Stomach (tissue), 8 donors: ENCODE measurements at regions not wholly inside any gene's neighbourhood (a gene's known extent, or its start where the extent isn't known, plus 50 kb on each side); places are given as distances from the start of the nearest gene placed in this dataset.
"Not testable (repeated sequence)": the region's sequence is repeated elsewhere in the genome, so short reads cannot be mapped to it uniquely, and the experiment has no call there.

Source experiments
- DNase-seq, 2 donors: peaks; one replicate each; pipeline versions ENCODE4 v3.0.0 to v3.0.0-alpha.2; 2013 to 2019
- H3K27ac ChIP-seq, 5 donors: fragments of 200-600 bp in 4 of 5; sonication (generic) in 4 of 5; one replicate each; pipeline ENCODE4 v1.5.1; 2013 to 2019; ENCODE audit warnings: mild to moderate bottlenecking in 1 of 5, moderate library complexity in 1 of 5
- H3K27me3 ChIP-seq, 3 donors: fragments of 200-600 bp; sonication (generic); one replicate each; pipeline ENCODE4 v1.5.1; 2017 to 2019; ENCODE audit warnings: mixed run types in 1 of 3
- H3K36me3 ChIP-seq, 4 donors: fragments of 200-600 bp; sonication (generic); 1 replicate in 3 of 4; 2 replicates in 1 of 4; pipeline ENCODE4 v1.5.1; 2016 to 2019
- H3K4me1 ChIP-seq, 4 donors: fragments of 200-600 bp; sonication (generic); one replicate each; pipeline ENCODE4 v1.5.1; 2016 to 2019
- H3K4me3 ChIP-seq, 4 donors: fragments of 200-600 bp; sonication (generic) in 3 of 4; one replicate each; pipeline ENCODE4 v1.5.1; 2016 to 2019; ENCODE audit warnings: mild to moderate bottlenecking in 1 of 4
- H3K9me3 ChIP-seq, 4 donors: fragments of 200-600 bp; sonication (generic); one replicate each; pipeline ENCODE4 v1.5.1; 2016 to 2019
- CTCF ChIP-seq, 7 experiments: fragments of 450-650 bp in 4 of 7; fragments of 200-600 bp in 3 of 7; sonication (generic) in 3 of 7; IDR thresholded peaks; one replicate each; pipeline ENCODE4 v1.5.1; 2016 to 2019; ENCODE audit warnings: antibody characterized with exemption in 7 of 7, control low read depth in 2 of 7, mild to moderate bottlenecking in 1 of 7
- EP300 ChIP-seq: sonication (generic); formaldehyde crosslinking; IDR thresholded peaks from one replicate; pipeline ENCODE4 v1.6.1; 2017; ENCODE audit warnings: antibody characterized with exemption
- POLR2A ChIP-seq, 4 donors: fragments of 450-650 bp; IDR thresholded peaks; one replicate each; pipeline ENCODE4 v1.6.1; 2016; ENCODE audit warnings: antibody characterized with exemption in 4 of 4, control low read depth in 2 of 4, mild to moderate bottlenecking in 1 of 4, moderate library complexity in 1 of 4
- POLR2AphosphoS5 ChIP-seq, 3 donors: sonication (generic); formaldehyde crosslinking; IDR thresholded peaks; one replicate each; pipeline ENCODE4 v1.6.1; 2016; ENCODE audit warnings: antibody characterized with exemption in 3 of 3
- WGBS, 5 donors: extraction: QIAGEN DNeasy Blood & Tissue Kit in 3 of 5; methylation state at CpG; one replicate each; pipeline versions ENCODE4 v1.1.5 to v1.1.7; 2013 to 2018; 5-methylcytosine and 5-hydroxymethylcytosine counted together
- intact Hi-C: fragments of 100-400 bp; cut with DNase I; formaldehyde crosslinking; loops from one replicate; pipeline ENCODE4 v1.15.1; 2023; ENCODE audit warnings: low total_unique reads
- donor health status: healthy with polysubstance abuse.
- donor health status: Bipolar disorder and iron deficiency.
- donor health status: healthy.

DNA sequence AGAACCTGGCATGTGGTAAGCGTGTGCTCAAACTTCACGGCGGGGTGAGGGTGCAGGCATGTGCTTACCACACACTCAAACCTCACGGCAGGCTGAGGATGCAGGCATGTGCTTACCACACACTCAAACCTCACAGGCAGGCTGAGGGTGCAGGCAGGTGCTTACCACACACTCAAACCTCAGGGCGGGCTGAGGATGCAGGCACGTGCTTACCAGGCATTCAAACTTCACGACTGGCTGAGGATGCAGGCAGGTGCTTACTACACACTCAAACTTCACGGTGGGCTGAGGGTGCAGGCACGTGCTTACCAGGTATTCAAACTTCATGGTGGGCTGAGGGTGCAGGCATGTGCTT is 105.0 kb upstream of the ALKAL2 start:
- peaks cover 0 to 23% (median 0%) of the 10 kb centered on the region in 3 donors for H3K27me3 ChIP-seq
- H3K4me3 ChIP-seq, result no peak overlapping the region
- H3K36me3 ChIP-seq, result no peaks in the 10 kb centered on the region
- no peaks in the 10 kb centered on the region for H3K4me1 ChIP-seq
- intact Hi-C loops, result no loop called here
- no peak for DNase-seq
- TF ChIP-seq POLR2A (IDR thresholded peaks at IDR 0.05) (no peak), POLR2AphosphoS5 (IDR thresholded peaks at IDR 0.05) (no peak), EP300 (no peak), CTCF (IDR thresholded peaks at IDR 0.05) (no peak)
- WGBS, 5 donors, result 20 to 89% (median 88%) methylated on average over 1 to 9 of the region's 9 CpGs
- no peak overlapping the region for H3K27ac ChIP-seq
- no peaks in the 10 kb centered on the region for H3K9me3 ChIP-seq

GRCh38 chr2:392181-392925 is 104.5 kb upstream of the ALKAL2 start:
- TF ChIP-seq POLR2A (IDR thresholded peaks at IDR 0.05) (no peak), POLR2AphosphoS5 (IDR thresholded peaks at IDR 0.05) (no peak), EP300 (no peak), CTCF (IDR thresholded peaks at IDR 0.05) (no peak)
- no peak overlapping the region for H3K27ac ChIP-seq
- H3K27me3 ChIP-seq, result peaks cover 0 to 23% (median 0%) of the 10 kb centered on the region in 3 donors
- no peak overlapping the region for H3K4me3 ChIP-seq
- intact Hi-C loops, result no loop called here
- no peaks in the 10 kb centered on the region for H3K9me3 ChIP-seq
- no peak for DNase-seq
- WGBS, 5 donors, result 84 to 88% (median 86%) methylated on average over 27 to 32 of the region's 32 CpGs
- no peaks in the 10 kb centered on the region for H3K4me1 ChIP-seq
- H3K36me3 ChIP-seq, result no peaks in the 10 kb centered on the region

DNA sequence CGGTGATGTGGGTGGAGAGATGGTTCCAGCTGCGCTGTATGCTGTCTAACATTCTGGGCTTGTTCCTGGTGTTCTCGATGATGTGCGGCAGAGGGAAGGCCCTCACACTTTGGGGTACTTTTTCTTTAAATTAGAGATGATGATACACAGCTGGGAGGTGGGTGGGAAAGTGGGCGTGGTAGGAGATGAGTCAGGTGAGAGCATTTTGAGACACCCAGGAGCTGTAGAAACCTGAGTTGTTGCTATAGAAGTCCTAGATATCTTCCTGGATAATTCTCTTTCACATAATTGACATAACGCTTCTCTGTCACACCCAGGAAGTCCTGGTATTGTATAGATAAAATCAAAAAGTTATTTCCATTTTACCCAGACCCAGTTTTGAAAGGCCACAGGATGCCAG is 103.8 kb upstream of the ALKAL2 start:
- Histone ChIP-seq H3K4me3 (no peak overlapping the region), H3K27ac (no peak overlapping the region), H3K36me3 (no peaks in the 10 kb centered on the region), H3K9me3 (no peaks in the 10 kb centered on the region), H3K27me3 (peaks cover 0 to 23% (median 0%) of the 10 kb centered on the region in 3 donors), H3K4me1 (no peaks in the 10 kb centered on the region)
- 67 to 76% (median 68%) methylated on average over 6 of the region's 6 CpGs for WGBS, 5 donors
- intact Hi-C loops, result no loop called here
- TF ChIP-seq POLR2AphosphoS5 (IDR thresholded peaks at IDR 0.05) (no peak), CTCF (IDR thresholded peaks at IDR 0.05) (no peak)
- DNase-seq, result no peak

GRCh38 chr2:390959-391358 is 103.1 kb upstream of the ALKAL2 start:
- intact Hi-C loops, result no loop called here
- TF ChIP-seq EP300, result no peak
- TF ChIP-seq CTCF (IDR thresholded peaks at IDR 0.05), result no peak
- no peak for TF ChIP-seq POLR2AphosphoS5 (IDR thresholded peaks at IDR 0.05)
- no peak for TF ChIP-seq POLR2A (IDR thresholded peaks at IDR 0.05)
- DNase-seq, result no peak
- Histone ChIP-seq H3K9me3 (no peaks in the 10 kb centered on the region), H3K4me1 (no peaks in the 10 kb centered on the region), H3K27ac (no peak overlapping the region), H3K4me3 (no peak overlapping the region), H3K36me3 (no peaks in the 10 kb centered on the region), H3K27me3 (peaks cover 0 to 23% (median 0%) of the 10 kb centered on the region in 3 donors)
- 73 to 90% (median 83%) methylated on average over 14 of the region's 14 CpGs for WGBS, 5 donors

DNA sequence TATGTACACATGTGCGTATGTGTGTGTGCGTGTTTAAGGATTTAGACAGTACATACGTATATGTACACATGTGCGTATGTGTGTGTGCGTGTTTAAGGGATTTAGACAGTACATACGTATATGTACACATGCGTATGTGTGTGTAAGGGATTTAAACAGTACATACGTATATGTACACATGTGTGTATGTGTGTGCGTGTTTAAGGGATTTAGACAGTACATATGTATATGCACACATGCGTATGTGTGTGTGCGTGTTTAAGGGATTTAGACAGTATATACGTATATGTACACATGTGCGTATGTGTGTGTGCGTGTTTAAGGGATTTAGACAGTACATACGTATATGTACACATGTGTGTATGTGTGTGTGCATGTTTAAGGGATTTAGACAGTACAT is 102.1 kb upstream of the ALKAL2 start:
- WGBS, 5 donors, result 90 to 98% (median 96%) methylated on average over 15 of the region's 15 CpGs
- H3K4me3 ChIP-seq, intact Hi-C loops, H3K9me3 ChIP-seq, H3K36me3 ChIP-seq, H3K27ac ChIP-seq, H3K4me1 ChIP-seq, DNase-seq: not testable (repeated sequence)
- H3K27me3 ChIP-seq, result peaks cover 0 to 23% (median 0%) of the 10 kb centered on the region in 3 donors

- 96 to 98% (median 98%) methylated on average over 24 of the region's 24 CpGs for WGBS, 5 donors
- H3K9me3 ChIP-seq, H3K4me1 ChIP-seq, H3K27ac ChIP-seq, H3K36me3 ChIP-seq, DNase-seq, intact Hi-C loops, H3K4me3 ChIP-seq: not testable (repeated sequence)
- H3K27me3 ChIP-seq, result peaks cover 0 to 18% (median 0%) of the 10 kb centered on the region in 3 donors
These were observed 100.9 kb upstream of the ALKAL2 start for GRCh38 chr2:388752-389151.
